Stimulated activated memory B cell treated with anti-CD40 and anti-IgM and Interleukin-4, amounts not matched to agents 10 μg/mL and 1 μg/mL and 100 μg/mL, for 72 hours (primary cell): ENCODE measurements at regions not wholly inside any gene's neighbourhood (a gene's known extent, or its start where the extent isn't known, plus 50 kb on each side); places are given as distances from the start of the nearest gene placed in this dataset.

Source experiments
- ATAC-seq: fragments of 150-1000 bp; cut with Tn5 transposase; 2 replicates; pipeline ENCODE4 v1.10.0; 2021
- H3K27ac Mint-ChIP-seq: one replicate; pipeline ENCODE4 v1.8.0; 2022; ENCODE audit warnings: mild to moderate bottlenecking, mixed read lengths
- H3K27me3 Mint-ChIP-seq: one replicate; pipeline ENCODE4 v1.8.0; 2022; ENCODE audit warnings: mixed read lengths
- H3K36me3 Mint-ChIP-seq: one replicate; pipeline ENCODE4 v1.8.0; 2022; ENCODE audit warnings: mixed read lengths
- H3K4me1 Mint-ChIP-seq: one replicate; pipeline ENCODE4 v1.8.0; 2022; ENCODE audit warnings: mixed read lengths
- H3K4me3 Mint-ChIP-seq: one replicate; pipeline ENCODE4 v1.8.0; 2022; ENCODE audit warnings: mild to moderate bottlenecking, moderate library complexity, mixed read lengths
- H3K9me3 Mint-ChIP-seq: one replicate; pipeline ENCODE4 v1.8.0; 2022; ENCODE audit warnings: mixed read lengths

GRCh38 chr3:194987571-194988494 lies 283.1 kb downstream of the XXYLT1 start:
- H3K27ac Mint-ChIP-seq, result no peak overlapping the region
- no peak for ATAC-seq
- no peaks in the 10 kb centered on the region for H3K9me3 Mint-ChIP-seq
- H3K27me3 Mint-ChIP-seq, result peaks cover 58% of the 10 kb centered on the region
- no peak overlapping the region for H3K4me3 Mint-ChIP-seq
- peaks cover 6% of the 10 kb centered on the region for H3K4me1 Mint-ChIP-seq
- H3K36me3 Mint-ChIP-seq, result no peaks in the 10 kb centered on the region

- H3K27me3 Mint-ChIP-seq, result peaks cover 50% of the 10 kb centered on the region
- H3K4me3 Mint-ChIP-seq, result no peak overlapping the region
- no peak for ATAC-seq
- peaks cover 6% of the 10 kb centered on the region for H3K4me1 Mint-ChIP-seq
- no peaks in the 10 kb centered on the region for H3K9me3 Mint-ChIP-seq
- H3K27ac Mint-ChIP-seq, result no peak overlapping the region
- no peaks in the 10 kb centered on the region for H3K36me3 Mint-ChIP-seq
Measured at GRCh38 chr3:194988495-194989165, 282.3 kb downstream of the XXYLT1 start.

DNA sequence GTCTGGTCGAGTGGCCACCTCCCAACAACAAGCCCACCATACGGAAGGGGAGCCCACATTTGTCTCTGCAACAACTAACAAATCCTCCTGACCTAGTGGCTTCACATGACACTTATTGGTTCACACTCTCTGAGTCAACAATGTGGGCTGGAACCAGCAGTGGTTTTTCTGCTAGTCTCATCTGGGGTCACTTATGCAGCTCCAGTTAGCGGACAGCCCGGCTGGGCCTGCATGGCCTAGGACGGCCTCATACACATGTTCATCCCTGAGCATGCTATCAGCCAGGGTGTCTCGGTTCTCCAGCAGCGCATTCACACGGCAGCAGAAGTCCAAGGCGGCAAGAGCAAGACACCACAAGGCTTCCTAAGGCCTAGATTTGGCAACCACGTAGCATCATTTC lies 281.7 kb downstream of the XXYLT1 start:
- ATAC-seq, result no peak
- Mint-ChIP-seq H3K4me1 (peaks cover 6% of the 10 kb centered on the region), H3K36me3 (no peaks in the 10 kb centered on the region), H3K4me3 (no peak overlapping the region), H3K27ac (no peak overlapping the region), H3K9me3 (no peaks in the 10 kb centered on the region), H3K27me3 (peaks cover 46% of the 10 kb centered on the region)

- H3K27me3 Mint-ChIP-seq, result peaks cover 41% of the 10 kb centered on the region
- ATAC-seq, result no peak
- no peaks in the 10 kb centered on the region for H3K36me3 Mint-ChIP-seq
- H3K27ac Mint-ChIP-seq, result no peak overlapping the region
- no peak overlapping the region for H3K4me3 Mint-ChIP-seq
- H3K4me1 Mint-ChIP-seq, result no peaks in the 10 kb centered on the region
- H3K9me3 Mint-ChIP-seq, result no peaks in the 10 kb centered on the region
Measured at GRCh38 chr3:194990454-194991337, 280.3 kb downstream of the XXYLT1 start.

DNA sequence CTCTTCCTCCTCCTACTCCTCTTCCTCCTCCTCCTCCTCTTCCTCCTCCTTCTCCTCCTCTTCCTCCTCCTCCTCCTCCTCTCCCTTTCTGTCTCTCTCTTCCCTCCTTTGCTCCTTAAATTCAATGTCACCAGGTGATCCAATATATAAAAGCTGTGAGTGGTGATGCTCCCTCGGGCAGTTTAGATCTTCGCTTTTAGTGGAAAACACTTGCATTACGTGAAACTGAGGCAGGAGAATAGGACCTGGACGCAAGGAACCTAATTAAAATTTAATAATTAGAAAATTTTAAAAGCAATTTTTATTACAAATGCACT lies 279.7 kb downstream of the XXYLT1 start:
- peaks cover 35% of the 10 kb centered on the region for H3K27me3 Mint-ChIP-seq
- no peaks in the 10 kb centered on the region for H3K36me3 Mint-ChIP-seq
- H3K4me1 Mint-ChIP-seq, result no peaks in the 10 kb centered on the region
- no peaks in the 10 kb centered on the region for H3K9me3 Mint-ChIP-seq
- no peak for ATAC-seq
- no peak overlapping the region for H3K27ac Mint-ChIP-seq
- H3K4me3 Mint-ChIP-seq, result no peak overlapping the region

- no peaks in the 10 kb centered on the region for H3K4me1 Mint-ChIP-seq
- H3K27me3 Mint-ChIP-seq, result peaks cover 18% of the 10 kb centered on the region
- H3K36me3 Mint-ChIP-seq, result no peaks in the 10 kb centered on the region
- no peak overlapping the region for H3K27ac Mint-ChIP-seq
- no peaks in the 10 kb centered on the region for H3K9me3 Mint-ChIP-seq
- H3K4me3 Mint-ChIP-seq, result no peak overlapping the region
- no peak for ATAC-seq
Measured at GRCh38 chr3:194993896-194994295, 277.1 kb downstream of the XXYLT1 start.

DNA sequence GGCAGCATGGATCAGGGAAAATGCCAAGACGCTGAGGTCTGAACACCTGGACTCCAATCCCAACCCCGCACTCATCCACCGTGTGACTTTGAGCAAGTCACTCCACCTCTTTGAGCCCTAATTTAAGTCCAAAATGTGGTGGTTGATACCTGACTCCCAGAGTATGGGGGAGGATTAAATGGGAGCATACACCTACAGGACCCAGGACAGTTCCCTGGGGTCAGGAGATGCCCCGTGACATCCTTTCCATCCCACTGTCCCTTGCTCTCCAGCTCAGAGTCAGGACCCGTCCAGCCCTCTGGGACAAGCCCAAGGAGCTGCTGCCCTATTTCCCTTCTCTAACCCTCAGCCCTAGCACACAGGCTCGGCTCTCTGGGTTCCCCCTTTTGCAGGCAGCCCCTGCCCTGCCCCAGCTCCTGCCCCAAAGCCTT lies 276.4 kb downstream of the XXYLT1 start:
- no peaks in the 10 kb centered on the region for H3K36me3 Mint-ChIP-seq
- H3K27me3 Mint-ChIP-seq, result peaks cover 12% of the 10 kb centered on the region
- no peak overlapping the region for H3K27ac Mint-ChIP-seq
- H3K4me3 Mint-ChIP-seq, result no peak overlapping the region
- H3K9me3 Mint-ChIP-seq, result no peaks in the 10 kb centered on the region
- no peaks in the 10 kb centered on the region for H3K4me1 Mint-ChIP-seq
- ATAC-seq, result no peak

DNA sequence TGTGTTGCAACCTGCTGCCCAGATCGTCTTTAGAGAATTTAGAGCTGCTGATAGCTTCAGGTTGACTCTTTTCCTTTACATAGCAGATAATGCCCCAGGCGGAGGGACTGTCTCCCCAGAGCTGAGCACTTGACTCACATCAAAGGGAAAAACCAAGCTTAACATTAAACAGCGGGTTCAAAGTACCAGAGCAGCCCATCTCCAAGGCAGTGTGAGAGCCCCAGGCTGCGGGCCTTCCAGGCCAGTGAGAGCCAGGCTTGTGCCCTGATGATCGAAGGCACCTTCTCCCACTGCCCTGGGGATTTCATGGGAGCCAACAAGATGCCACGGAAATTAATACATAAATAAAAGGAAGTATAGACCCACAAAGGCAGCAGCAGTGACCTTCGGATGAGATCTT lies 275.6 kb downstream of the XXYLT1 start:
- H3K4me3 Mint-ChIP-seq, result no peak overlapping the region
- ATAC-seq, result no peak
- H3K9me3 Mint-ChIP-seq, result no peaks in the 10 kb centered on the region
- peaks cover 12% of the 10 kb centered on the region for H3K27me3 Mint-ChIP-seq
- no peaks in the 10 kb centered on the region for H3K36me3 Mint-ChIP-seq
- H3K4me1 Mint-ChIP-seq, result no peaks in the 10 kb centered on the region
- H3K27ac Mint-ChIP-seq, result no peak overlapping the region

DNA sequence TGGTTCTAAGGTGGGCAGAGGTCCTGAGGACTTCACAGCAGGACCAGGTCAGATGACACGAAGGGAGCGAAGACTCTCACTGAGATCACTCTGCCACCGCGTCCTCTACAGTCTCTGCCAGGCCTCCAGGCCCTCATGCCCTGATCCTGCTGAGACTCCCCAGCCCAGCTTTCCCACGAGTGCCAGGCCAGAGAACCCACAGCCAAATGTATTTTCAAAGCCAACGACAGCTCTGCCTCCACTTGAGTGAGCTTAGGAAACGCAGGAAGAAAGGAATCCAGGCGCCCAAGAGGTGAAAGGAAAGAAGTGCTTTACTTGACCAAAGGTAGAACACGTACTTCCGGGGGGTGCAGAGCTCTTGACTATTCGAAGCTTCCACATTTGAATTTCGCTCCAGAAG lies 275.0 kb downstream of the XXYLT1 start:
- Mint-ChIP-seq H3K4me3 (no peak overlapping the region), H3K9me3 (no peaks in the 10 kb centered on the region), H3K4me1 (no peaks in the 10 kb centered on the region), H3K27ac (no peak overlapping the region), H3K36me3 (no peaks in the 10 kb centered on the region), H3K27me3 (peaks cover 12% of the 10 kb centered on the region)
- no peak for ATAC-seq

DNA sequence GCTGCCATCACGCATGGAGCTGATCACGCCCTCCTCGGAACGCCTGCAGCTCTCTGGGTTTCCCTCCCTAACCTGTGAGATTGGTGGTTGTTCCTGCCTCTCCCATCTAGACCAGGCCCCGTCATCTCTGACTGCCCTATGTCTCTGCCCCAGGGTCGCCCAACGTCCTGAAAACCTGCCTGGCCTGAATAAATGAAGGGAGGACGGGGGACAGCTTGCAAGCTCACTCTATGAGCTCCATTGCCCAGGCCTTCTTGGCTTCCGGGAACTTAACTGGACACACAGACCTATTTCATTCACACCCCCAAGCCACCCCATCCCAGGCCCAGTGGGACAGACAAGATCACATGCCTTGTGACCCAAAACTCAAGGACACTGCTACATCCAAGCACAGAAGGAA lies 274.2 kb downstream of the XXYLT1 start:
- Mint-ChIP-seq H3K4me3 (no peak overlapping the region), H3K27me3 (peaks cover 12% of the 10 kb centered on the region), H3K4me1 (peaks cover 4% of the 10 kb centered on the region), H3K9me3 (no peaks in the 10 kb centered on the region), H3K36me3 (no peaks in the 10 kb centered on the region), H3K27ac (no peak overlapping the region)
- no peak for ATAC-seq

DNA sequence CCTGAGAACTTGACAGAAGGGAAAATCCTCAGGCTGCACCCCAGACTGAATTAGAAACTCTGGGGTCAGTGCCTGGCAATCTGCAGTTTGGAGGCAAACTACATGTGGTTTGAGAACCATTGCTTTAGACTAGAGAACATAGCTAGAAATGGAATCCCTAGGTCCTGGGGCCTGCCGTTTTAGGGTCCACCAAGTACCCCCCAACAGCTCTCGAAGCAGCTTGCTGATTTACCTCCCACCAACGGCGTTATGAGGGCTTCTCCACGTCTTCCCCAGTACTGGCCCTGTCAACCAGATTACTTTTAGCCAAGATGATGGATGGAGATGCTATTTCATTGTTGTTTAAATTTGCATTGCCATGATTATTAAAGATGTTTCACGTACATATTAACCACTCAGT lies 272.5 kb downstream of the XXYLT1 start:
- H3K4me3 Mint-ChIP-seq, result no peak overlapping the region
- H3K36me3 Mint-ChIP-seq, result no peaks in the 10 kb centered on the region
- H3K9me3 Mint-ChIP-seq, result no peaks in the 10 kb centered on the region
- no peak overlapping the region for H3K27ac Mint-ChIP-seq
- H3K4me1 Mint-ChIP-seq, result peaks cover 16% of the 10 kb centered on the region
- ATAC-seq, result no peak
- H3K27me3 Mint-ChIP-seq, result peaks cover 12% of the 10 kb centered on the region

GRCh38 chr3:194998948-194999347 lies 272.0 kb downstream of the XXYLT1 start:
- Mint-ChIP-seq H3K27me3 (peaks cover 12% of the 10 kb centered on the region), H3K4me1 (peaks cover 16% of the 10 kb centered on the region), H3K4me3 (no peak overlapping the region), H3K36me3 (no peaks in the 10 kb centered on the region), H3K9me3 (no peaks in the 10 kb centered on the region), H3K27ac (no peak overlapping the region)
- no peak for ATAC-seq

GRCh38 chr3:194999491-194999890 lies 271.5 kb downstream of the XXYLT1 start:
- H3K27me3 Mint-ChIP-seq, result peaks cover 7% of the 10 kb centered on the region
- H3K9me3 Mint-ChIP-seq, result no peaks in the 10 kb centered on the region
- H3K4me3 Mint-ChIP-seq, result no peak overlapping the region
- ATAC-seq, result no peak
- no peaks in the 10 kb centered on the region for H3K36me3 Mint-ChIP-seq
- no peak overlapping the region for H3K27ac Mint-ChIP-seq
- H3K4me1 Mint-ChIP-seq, result peaks cover 16% of the 10 kb centered on the region

DNA sequence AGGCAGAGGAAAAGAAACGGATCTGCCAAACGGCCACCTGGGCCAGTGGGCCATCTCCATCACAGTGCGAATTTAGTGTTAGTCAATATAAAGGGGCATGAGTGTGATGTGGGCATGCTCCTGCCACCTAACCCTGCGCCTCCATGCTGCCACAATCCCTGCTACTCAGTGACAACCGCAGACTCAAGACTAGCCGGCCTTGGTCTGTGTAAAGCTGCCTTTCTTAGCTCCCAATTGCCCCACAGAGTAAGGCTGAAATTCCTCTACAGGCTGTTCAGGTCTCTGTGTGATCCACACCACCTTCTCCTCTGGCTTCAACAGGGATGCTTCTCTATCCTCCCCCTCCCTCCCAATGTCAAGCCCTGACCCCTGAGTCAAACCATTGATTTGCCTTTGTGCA lies 269.7 kb downstream of the XXYLT1 start:
- no peak overlapping the region for H3K27ac Mint-ChIP-seq
- no peaks in the 10 kb centered on the region for H3K27me3 Mint-ChIP-seq
- no peak overlapping the region for H3K4me3 Mint-ChIP-seq
- H3K36me3 Mint-ChIP-seq, result no peaks in the 10 kb centered on the region
- peaks cover 16% of the 10 kb centered on the region for H3K4me1 Mint-ChIP-seq
- H3K9me3 Mint-ChIP-seq, result no peaks in the 10 kb centered on the region
- no peak for ATAC-seq
